Gastrocnemius medialis (tissue), 4 donors: ENCODE measurements at regions not wholly inside any gene's neighbourhood (a gene's known extent, or its start where the extent isn't known, plus 50 kb on each side); places are given as distances from the start of the nearest gene placed in this dataset.

ENCODE experiments used
- CTCF ChIP-seq, 5 experiments: fragments of 450-650 bp in 3 of 5; fragments of 200-600 bp in 2 of 5; sonication (generic) in 2 of 5; IDR thresholded peaks in 4 of 5; conservative IDR thresholded peaks in 1 of 5; 1 replicate in 4 of 5; 2 replicates in 1 of 5; pipeline ENCODE4 v1.5.1; 2016 to 2019; ENCODE audit warnings: antibody characterized with exemption in 5 of 5, mild to moderate bottlenecking in 3 of 5, moderate library complexity in 3 of 5
- POLR2A ChIP-seq, 2 donors: fragments of 450-650 bp; IDR thresholded peaks; one replicate each; pipeline ENCODE4 v1.6.1; 2017; ENCODE audit warnings: antibody characterized with exemption in 2 of 2, mild to moderate bottlenecking in 2 of 2, moderate library complexity in 2 of 2

GRCh38 chr18:23351521-23351920 lies 101.6 kb upstream of the RIOK3 start:
- TF ChIP-seq CTCF (IDR thresholded peaks at IDR 0.05 in 4 of 5, conservative IDR thresholded peaks at IDR 0.05 in 1 of 5) (no peak), POLR2A (IDR thresholded peaks at IDR 0.05) (no peak)
